Loucy (cell line): ENCODE measurements at regions not wholly inside any gene's neighbourhood (a gene's known extent, or its start where the extent isn't known, plus 50 kb on each side); places are given as distances from the start of the nearest gene placed in this dataset.

ENCODE experiments used
- H2AFZ ChIP-seq: fragments of 200-600 bp; sonication (generic); 2 replicates; pipeline ENCODE4 v1.6.0; 2016; ENCODE audit warnings: antibody characterized with exemption, mild to moderate bottlenecking, low read length, moderate library complexity
- H3F3A ChIP-seq: fragments of 200-600 bp; 2 replicates; pipeline ENCODE4 v1.6.0; 2016; ENCODE audit warnings: antibody characterized with exemption, low read depth, mild to moderate bottlenecking
- H3K27me3 ChIP-seq: fragments of 200-600 bp; sonication (generic); 2 replicates; pipeline ENCODE4 v1.6.1; 2014; ENCODE audit warnings: low read length, mild to moderate bottlenecking; ENCODE audit not compliant: insufficient read depth, poor library complexity, severe bottlenecking
- H3K36me3 ChIP-seq: fragments of 200-600 bp; sonication (generic); 2 replicates; pipeline ENCODE4 v1.6.1; 2016; ENCODE audit warnings: low read length; ENCODE audit not compliant: insufficient read depth
- H3K4me1 ChIP-seq: fragments of 200-600 bp; sonication (generic); 2 replicates; pipeline ENCODE4 v1.5.1; 2014; ENCODE audit warnings: low read length, mild to moderate bottlenecking; ENCODE audit not compliant: insufficient read depth, poor library complexity, severe bottlenecking
- H3K4me2 ChIP-seq: fragments of 200-600 bp; sonication (generic); 2 replicates; pipeline ENCODE4 v1.6.0; 2014; ENCODE audit warnings: antibody characterized with exemption, low read length, low read depth, mild to moderate bottlenecking; ENCODE audit not compliant: poor library complexity, severe bottlenecking
- H3K4me3 ChIP-seq: fragments of 200-600 bp; sonication (generic); 2 replicates; pipeline ENCODE4 v1.5.1; 2014; ENCODE audit warnings: low read length, mild to moderate bottlenecking, mixed read lengths; ENCODE audit not compliant: poor library complexity, severe bottlenecking
- H3K79me2 ChIP-seq: fragments of 200-600 bp; sonication (generic); 2 replicates; pipeline ENCODE4 v1.6.1; 2014; ENCODE audit warnings: low read length; ENCODE audit not compliant: insufficient read depth
- H3K9ac ChIP-seq: fragments of 200-600 bp; sonication (generic); 2 replicates; pipeline ENCODE4 v1.6.0; 2014; ENCODE audit warnings: mild to moderate bottlenecking, low read depth, low read length, moderate library complexity; ENCODE audit not compliant: poor library complexity, severe bottlenecking
- H3K9me2 ChIP-seq: fragments of 200-600 bp; sonication (generic); replicated peaks from 2 replicates; pipeline ENCODE4 v1.6.1; 2016; ENCODE audit warnings: low read depth, low read length, mixed read lengths
- H3K9me3 ChIP-seq: fragments of 200-600 bp; sonication (generic); 2 replicates; pipeline ENCODE4 v1.6.1; 2014; ENCODE audit warnings: mild to moderate bottlenecking, antibody characterized with exemption, low read length, low read depth; ENCODE audit not compliant: insufficient read depth
- H4K20me1 ChIP-seq: fragments of 200-600 bp; sonication (generic); 2 replicates; pipeline ENCODE4 v1.6.0; 2014; ENCODE audit warnings: antibody characterized with exemption, low read length, mild to moderate bottlenecking; ENCODE audit not compliant: insufficient read depth, poor library complexity, severe bottlenecking
- CTCF ChIP-seq: fragments of 200-600 bp; sonication (generic); conservative IDR thresholded peaks from 2 replicates; pipeline ENCODE4 v1.5.1; 2014; ENCODE audit warnings: mild to moderate bottlenecking, antibody characterized with exemption, low read length
- EZH2phosphoT487 ChIP-seq: fragments of 200-600 bp; IDR thresholded peaks from 2 replicates; pipeline ENCODE4 v1.6.1; 2018; ENCODE audit warnings: antibody characterized with exemption, mild to moderate bottlenecking, moderate library complexity, borderline replicate concordance

- no peak for TF ChIP-seq CTCF
- no peak for TF ChIP-seq EZH2phosphoT487
- H3K4me3 ChIP-seq, result no peak overlapping the region
- no peaks in the 10 kb centered on the region for H3K36me3 ChIP-seq
- no peaks in the 10 kb centered on the region for H3K9me2 ChIP-seq
- no peak overlapping the region for H3K9ac ChIP-seq
- no peaks in the 10 kb centered on the region for H3K4me1 ChIP-seq
- no peak overlapping the region for H2AFZ ChIP-seq
- no peaks in the 10 kb centered on the region for H3K79me2 ChIP-seq
- H3K4me2 ChIP-seq, result no peak overlapping the region
- no peaks in the 10 kb centered on the region for H3K9me3 ChIP-seq
- no peaks in the 10 kb centered on the region for H3K27me3 ChIP-seq
- H3F3A ChIP-seq, result no peaks in the 10 kb centered on the region
- no peaks in the 10 kb centered on the region for H4K20me1 ChIP-seq
Measured at GRCh38 chr1:50350868-50351267, 72.4 kb downstream of the DMRTA2 start.

- Histone ChIP-seq H3K27me3 (no peaks in the 10 kb centered on the region), H3K4me1 (no peaks in the 10 kb centered on the region), H3K9ac (no peak overlapping the region), H3K4me2 (no peak overlapping the region), H4K20me1 (no peaks in the 10 kb centered on the region), H3K36me3 (no peaks in the 10 kb centered on the region), H2AFZ (no peak overlapping the region), H3K79me2 (no peaks in the 10 kb centered on the region), H3K9me2 (no peaks in the 10 kb centered on the region), H3F3A (no peaks in the 10 kb centered on the region), H3K9me3 (no peaks in the 10 kb centered on the region), H3K4me3 (no peak overlapping the region)
- TF ChIP-seq EZH2phosphoT487, result no peak
- no peak for TF ChIP-seq CTCF
Measured at GRCh38 chr1:50350421-50350820, 72.8 kb downstream of the DMRTA2 start.

GRCh38 chr1:50349242-50349565, 74.0 kb downstream of the DMRTA2 start:
- Histone ChIP-seq H3K79me2 (no peaks in the 10 kb centered on the region), H3K9me2 (no peaks in the 10 kb centered on the region), H3K4me1 (no peaks in the 10 kb centered on the region), H4K20me1 (no peaks in the 10 kb centered on the region), H3K36me3 (no peaks in the 10 kb centered on the region), H3K4me3 (no peak overlapping the region), H3K27me3 (no peaks in the 10 kb centered on the region), H3K9me3 (no peaks in the 10 kb centered on the region), H2AFZ (no peak overlapping the region), H3K9ac (no peak overlapping the region), H3K4me2 (no peak overlapping the region), H3F3A (no peaks in the 10 kb centered on the region)
- TF ChIP-seq CTCF (no peak), EZH2phosphoT487 (no peak)
